ENCODE measurements at regions not wholly inside any gene's neighbourhood (a gene's known extent, or its start where the extent isn't known, plus 50 kb on each side); places are given as distances from the start of the nearest gene placed in this dataset.

DNA sequence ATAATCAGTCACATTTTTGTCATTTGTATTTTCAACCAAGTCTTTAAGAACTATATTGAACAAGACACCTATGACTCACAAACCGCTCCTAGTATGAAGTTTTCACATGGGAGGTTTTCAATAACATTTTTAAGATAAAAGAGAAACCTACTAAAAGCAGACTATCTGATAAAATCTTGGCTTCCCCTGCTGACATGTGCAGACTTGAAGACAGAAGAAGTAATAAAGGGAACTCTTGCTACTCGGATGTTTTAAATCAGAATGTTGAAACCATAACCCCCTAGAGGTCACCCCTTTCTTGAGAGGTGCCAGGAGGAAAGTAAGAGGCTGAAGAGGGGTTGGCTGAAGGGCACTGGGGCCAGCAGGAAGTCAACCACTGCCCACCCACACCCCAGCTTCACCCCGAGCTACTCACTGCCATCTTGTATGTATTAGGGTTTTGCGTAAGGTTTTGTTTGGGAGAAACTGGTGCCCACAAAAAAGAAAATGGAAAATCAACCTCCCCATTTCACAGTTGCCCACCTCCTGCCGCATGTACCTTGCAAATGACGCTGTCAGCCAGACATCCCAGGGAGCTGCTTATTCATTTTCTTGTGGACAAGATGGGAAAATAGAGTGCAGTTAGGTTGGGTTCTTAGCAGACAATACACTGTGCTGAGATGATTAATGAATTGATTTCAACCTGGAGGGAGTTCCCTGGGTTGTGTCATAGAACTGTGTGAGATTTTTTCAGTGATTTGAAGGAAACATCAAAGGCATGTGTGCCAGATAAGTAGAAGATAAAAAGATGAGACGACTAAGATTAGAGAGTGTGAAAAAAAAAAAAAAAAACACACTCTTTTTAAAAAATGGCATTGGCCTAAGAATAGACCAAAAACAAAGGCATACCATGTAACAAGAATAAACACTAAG lies 83.2 kb upstream of the TAB2 start:
- no peak for TF ChIP-seq POLR2A (IDR thresholded peaks at IDR 0.05)
- TF ChIP-seq, protein P1, sequence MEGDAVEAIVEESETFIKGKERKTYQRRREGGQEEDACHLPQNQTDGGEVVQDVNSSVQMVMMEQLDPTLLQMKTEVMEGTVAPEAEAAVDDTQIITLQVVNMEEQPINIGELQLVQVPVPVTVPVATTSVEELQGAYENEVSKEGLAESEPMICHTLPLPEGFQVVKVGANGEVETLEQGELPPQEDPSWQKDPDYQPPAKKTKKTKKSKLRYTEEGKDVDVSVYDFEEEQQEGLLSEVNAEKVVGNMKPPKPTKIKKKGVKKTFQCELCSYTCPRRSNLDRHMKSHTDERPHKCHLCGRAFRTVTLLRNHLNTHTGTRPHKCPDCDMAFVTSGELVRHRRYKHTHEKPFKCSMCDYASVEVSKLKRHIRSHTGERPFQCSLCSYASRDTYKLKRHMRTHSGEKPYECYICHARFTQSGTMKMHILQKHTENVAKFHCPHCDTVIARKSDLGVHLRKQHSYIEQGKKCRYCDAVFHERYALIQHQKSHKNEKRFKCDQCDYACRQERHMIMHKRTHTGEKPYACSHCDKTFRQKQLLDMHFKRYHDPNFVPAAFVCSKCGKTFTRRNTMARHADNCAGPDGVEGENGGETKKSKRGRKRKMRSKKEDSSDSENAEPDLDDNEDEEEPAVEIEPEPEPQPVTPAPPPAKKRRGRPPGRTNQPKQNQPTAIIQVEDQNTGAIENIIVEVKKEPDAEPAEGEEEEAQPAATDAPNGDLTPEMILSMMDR (IDR thresholded peaks at IDR 0.05), result no peak
- 69 to 80% (median 75%) methylated on average over 7 of the region's 7 CpGs for WGBS, 4 donors
- DNase-seq (no peak), ATAC-seq (no peak)
- peaks cover 0 to 5% (median 0%) of the 10 kb centered on the region in 12 donors for H3K9me3 ChIP-seq
- H3K27me3 ChIP-seq, result no peaks in the 10 kb centered on the region
- intact Hi-C loops (cut with DNase I), result no loop called here
- peak overlapping the region in 1 of 12 donors; percentile 74 for H3K27ac ChIP-seq
- peaks cover 0 to 59% (median 0%) of the 10 kb centered on the region in 12 donors for H3K4me1 ChIP-seq
- no peaks in the 10 kb centered on the region for H3K36me3 ChIP-seq
- H3K4me3 ChIP-seq, result no peak overlapping the region

DNA sequence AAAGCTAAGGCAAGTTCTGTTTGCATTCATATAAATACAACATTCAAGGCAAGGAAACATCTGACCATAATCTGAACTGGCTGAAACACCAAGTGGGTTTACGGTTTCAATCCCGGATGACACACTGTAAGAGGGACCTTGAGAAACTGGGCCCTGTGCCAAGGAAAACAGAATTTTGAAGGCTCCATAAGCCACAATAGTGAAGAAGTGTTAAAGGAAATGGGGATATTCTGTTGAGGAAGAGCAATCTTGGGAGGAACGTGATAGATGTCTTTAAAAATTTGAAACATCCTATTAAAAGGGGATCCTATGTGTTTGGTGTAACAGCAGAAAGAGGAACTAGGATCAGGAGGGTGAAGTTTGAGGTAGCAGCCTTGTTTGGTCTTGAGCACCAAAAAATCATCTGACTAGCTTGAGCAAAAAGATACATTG lies 82.4 kb upstream of the TAB2 start:
- ATAC-seq (peak in 3 of 4 donors; percentile 51 to 69 (median 61)), DNase-seq (peak in 3 of 5 donors; percentile 36 to 53 (median 40))
- peaks cover 0 to 57% (median 0%) of the 10 kb centered on the region in 12 donors for H3K4me1 ChIP-seq
- intact Hi-C loops (cut with DNase I), result no loop called here
- H3K9me3 ChIP-seq, result peaks cover 0 to 9% (median 2%) of the 10 kb centered on the region in 12 donors
- no peaks in the 10 kb centered on the region for H3K27me3 ChIP-seq
- TF ChIP-seq, protein P1 (IDR thresholded peaks at IDR 0.05), result no peak
- TF ChIP-seq POLR2A (IDR thresholded peaks at IDR 0.05), result no peak
- H3K4me3 ChIP-seq, result no peak overlapping the region
- H3K36me3 ChIP-seq, result no peaks in the 10 kb centered on the region
- peak overlapping the region in 1 of 12 donors; percentile 74 for H3K27ac ChIP-seq
- WGBS, 4 donors, result 45 to 62% (median 47%) methylated on average over 3 of the region's 3 CpGs

DNA sequence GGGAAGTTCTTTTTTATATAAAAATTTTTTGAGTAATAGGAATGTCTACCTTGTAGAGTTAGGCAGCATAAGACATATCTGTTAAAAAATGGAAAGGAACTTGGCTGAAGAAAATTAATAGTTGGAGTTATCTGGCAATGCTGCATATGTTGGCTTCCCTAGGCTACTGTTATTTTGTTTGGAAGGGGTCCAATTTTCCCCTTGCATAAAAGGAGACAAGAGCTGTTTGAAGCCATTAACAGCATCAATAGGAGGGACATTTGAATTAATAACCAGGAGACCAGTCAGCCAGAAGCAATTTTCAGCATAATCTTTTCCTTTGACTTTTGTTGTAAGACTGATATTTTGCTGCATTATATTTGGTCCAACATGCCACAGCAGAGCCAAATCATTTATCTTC lies 80.9 kb upstream of the TAB2 start:
- no peak for TF ChIP-seq POLR2A (IDR thresholded peaks at IDR 0.05)
- TF ChIP-seq, protein P1 (IDR thresholded peaks at IDR 0.05), result no peak
- Histone ChIP-seq H3K27ac (no peak overlapping the region), H3K9me3 (peaks cover 0 to 15% (median 3%) of the 10 kb centered on the region in 12 donors), H3K36me3 (no peaks in the 10 kb centered on the region), H3K4me1 (peaks cover 0 to 42% (median 0%) of the 10 kb centered on the region in 12 donors), H3K4me3 (no peak overlapping the region), H3K27me3 (no peaks in the 10 kb centered on the region)
- DNase-seq, result no peak
- ATAC-seq, result no peak
- intact Hi-C loops (cut with DNase I), result no loop called here

DNA sequence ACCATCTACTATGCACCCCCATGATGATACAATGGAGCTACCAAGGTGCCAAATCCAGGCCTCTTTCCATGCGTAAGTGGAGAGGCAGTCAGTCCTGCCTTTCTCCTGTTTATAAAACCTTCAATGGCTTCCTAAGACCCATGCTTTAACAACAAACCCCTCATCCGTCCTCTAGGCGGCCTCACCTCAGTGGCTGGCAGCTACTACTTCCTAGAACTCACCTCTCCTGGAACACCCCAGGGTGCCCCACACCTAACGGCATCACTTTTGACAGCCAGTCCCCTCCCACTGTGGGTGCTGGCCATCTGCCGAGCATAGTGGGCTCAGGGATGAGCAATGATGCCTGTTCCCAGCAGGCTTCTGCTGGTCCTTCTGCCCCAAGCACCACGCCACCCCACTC lies 80.0 kb upstream of the TAB2 start:
- no peaks in the 10 kb centered on the region for H3K36me3 ChIP-seq
- H3K27me3 ChIP-seq, result no peaks in the 10 kb centered on the region
- no peak for DNase-seq
- TF ChIP-seq POLR2A (IDR thresholded peaks at IDR 0.05), result no peak
- TF ChIP-seq, protein P1 (IDR thresholded peaks at IDR 0.05), result no peak
- peaks cover 0 to 34% (median 0%) of the 10 kb centered on the region in 12 donors for H3K4me1 ChIP-seq
- H3K4me3 ChIP-seq, result no peak overlapping the region
- peaks cover 0 to 15% (median 3%) of the 10 kb centered on the region in 12 donors for H3K9me3 ChIP-seq
- ATAC-seq, result no peak
- 90 to 95% (median 94%) methylated on average over 6 of the region's 6 CpGs for WGBS, 4 donors
- intact Hi-C loops (cut with DNase I), result no loop called here
- H3K27ac ChIP-seq, result no peak overlapping the region
